ENCODE measurements at regions not wholly inside any gene's neighbourhood (a gene's known extent, or its start where the extent isn't known, plus 50 kb on each side); places are given as distances from the start of the nearest gene placed in this dataset.

- H3K27ac ChIP-seq, result no peak overlapping the region
- no peaks in the 10 kb centered on the region for H3K9me3 ChIP-seq
- H3K4me3 ChIP-seq, result no peak overlapping the region
- TF ChIP-seq POLR2AphosphoS5 (IDR thresholded peaks at IDR 0.05) (no peak), POLR2A (IDR thresholded peaks at IDR 0.05) (no peak), EP300 (IDR thresholded peaks at IDR 0.05; ENCODE audit: low read depth) (no peak)
- TF ChIP-seq, protein P1, sequence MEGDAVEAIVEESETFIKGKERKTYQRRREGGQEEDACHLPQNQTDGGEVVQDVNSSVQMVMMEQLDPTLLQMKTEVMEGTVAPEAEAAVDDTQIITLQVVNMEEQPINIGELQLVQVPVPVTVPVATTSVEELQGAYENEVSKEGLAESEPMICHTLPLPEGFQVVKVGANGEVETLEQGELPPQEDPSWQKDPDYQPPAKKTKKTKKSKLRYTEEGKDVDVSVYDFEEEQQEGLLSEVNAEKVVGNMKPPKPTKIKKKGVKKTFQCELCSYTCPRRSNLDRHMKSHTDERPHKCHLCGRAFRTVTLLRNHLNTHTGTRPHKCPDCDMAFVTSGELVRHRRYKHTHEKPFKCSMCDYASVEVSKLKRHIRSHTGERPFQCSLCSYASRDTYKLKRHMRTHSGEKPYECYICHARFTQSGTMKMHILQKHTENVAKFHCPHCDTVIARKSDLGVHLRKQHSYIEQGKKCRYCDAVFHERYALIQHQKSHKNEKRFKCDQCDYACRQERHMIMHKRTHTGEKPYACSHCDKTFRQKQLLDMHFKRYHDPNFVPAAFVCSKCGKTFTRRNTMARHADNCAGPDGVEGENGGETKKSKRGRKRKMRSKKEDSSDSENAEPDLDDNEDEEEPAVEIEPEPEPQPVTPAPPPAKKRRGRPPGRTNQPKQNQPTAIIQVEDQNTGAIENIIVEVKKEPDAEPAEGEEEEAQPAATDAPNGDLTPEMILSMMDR (IDR thresholded peaks at IDR 0.05), result no peak
- H3K27me3 ChIP-seq, result no peaks in the 10 kb centered on the region
- DNase-seq, result no peak
- intact Hi-C loops (cut with DNase I; ENCODE audit: low total_unique reads), result no loop called here
- in situ Hi-C loops (cut with MboI; ENCODE audit: low pct_ligation_motif_present in 1 of 4, low pct_unique_long_range_greater_than_20kb in 1 of 4, low sequenced_read_pairs in 3 of 4), result no loop called here
- H3K36me3 ChIP-seq, result no peaks in the 10 kb centered on the region
- WGBS, 2 donors (ENCODE audit: low coverage in 1 of 2), result 25 to 48% methylated on average over 2 of the region's 2 CpGs
- H3K4me1 ChIP-seq, result no peaks in the 10 kb centered on the region
These were observed 346.6 kb upstream of the SALL1 start for GRCh38 chr16:51497541-51498211.

- Histone ChIP-seq H3K4me3 (no peak overlapping the region), H3K4me1 (no peaks in the 10 kb centered on the region), H3K27me3 (no peaks in the 10 kb centered on the region), H3K36me3 (no peaks in the 10 kb centered on the region), H3K9me3 (no peaks in the 10 kb centered on the region), H3K27ac (no peak overlapping the region)
- in situ Hi-C loops (cut with MboI; ENCODE audit: low pct_ligation_motif_present in 1 of 4, low pct_unique_long_range_greater_than_20kb in 1 of 4, low sequenced_read_pairs in 3 of 4), result no loop called here
- 40 to 63% methylated on average over 2 to 6 of the region's 6 CpGs for WGBS, 2 donors (ENCODE audit: low coverage in 1 of 2)
- no peak for DNase-seq
- no peak for TF ChIP-seq POLR2A (IDR thresholded peaks at IDR 0.05)
- no peak for TF ChIP-seq EP300 (IDR thresholded peaks at IDR 0.05; ENCODE audit: low read depth)
- TF ChIP-seq POLR2AphosphoS5 (IDR thresholded peaks at IDR 0.05), result no peak
- TF ChIP-seq, protein P1 (IDR thresholded peaks at IDR 0.05), result no peak
- intact Hi-C loops (cut with DNase I; ENCODE audit: low total_unique reads), result no loop called here
These were observed 339.8 kb upstream of the SALL1 start for GRCh38 chr16:51490866-51491265.

DNA sequence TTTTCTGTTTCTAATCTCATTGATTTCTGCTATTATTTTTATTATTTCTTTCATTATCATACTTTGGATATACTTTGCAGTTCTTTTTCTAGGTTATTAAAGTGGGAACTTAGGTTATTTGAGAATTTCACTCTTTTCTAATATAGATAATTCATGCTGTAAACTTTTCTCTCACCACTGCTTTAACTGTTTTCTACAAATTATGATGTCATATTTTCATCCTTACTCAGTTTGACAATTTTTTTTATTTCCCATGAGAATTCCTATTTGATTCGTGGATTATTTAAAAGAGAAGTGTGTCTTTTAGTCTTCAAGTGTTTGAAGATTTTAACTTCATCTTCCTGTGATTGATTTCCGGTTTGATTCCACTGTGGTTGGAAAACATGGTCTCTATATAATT, 336.8 kb upstream of the SALL1 start:
- WGBS, 2 donors (ENCODE audit: low coverage in 1 of 2), result 74 to 86% methylated on average over 2 of the region's 2 CpGs
- intact Hi-C loops (cut with DNase I; ENCODE audit: low total_unique reads), result no loop called here
- in situ Hi-C loops (cut with MboI; ENCODE audit: low pct_ligation_motif_present in 1 of 4, low pct_unique_long_range_greater_than_20kb in 1 of 4, low sequenced_read_pairs in 3 of 4), result no loop called here
- Histone ChIP-seq H3K4me1 (no peaks in the 10 kb centered on the region), H3K36me3 (no peaks in the 10 kb centered on the region), H3K9me3 (no peaks in the 10 kb centered on the region), H3K27ac (no peak overlapping the region), H3K27me3 (no peaks in the 10 kb centered on the region), H3K4me3 (no peak overlapping the region)
- no peak for DNase-seq
- TF ChIP-seq, protein P1 (IDR thresholded peaks at IDR 0.05), result no peak
- TF ChIP-seq EP300 (IDR thresholded peaks at IDR 0.05; ENCODE audit: low read depth) (no peak), POLR2AphosphoS5 (IDR thresholded peaks at IDR 0.05) (no peak), POLR2A (IDR thresholded peaks at IDR 0.05) (no peak)

DNA sequence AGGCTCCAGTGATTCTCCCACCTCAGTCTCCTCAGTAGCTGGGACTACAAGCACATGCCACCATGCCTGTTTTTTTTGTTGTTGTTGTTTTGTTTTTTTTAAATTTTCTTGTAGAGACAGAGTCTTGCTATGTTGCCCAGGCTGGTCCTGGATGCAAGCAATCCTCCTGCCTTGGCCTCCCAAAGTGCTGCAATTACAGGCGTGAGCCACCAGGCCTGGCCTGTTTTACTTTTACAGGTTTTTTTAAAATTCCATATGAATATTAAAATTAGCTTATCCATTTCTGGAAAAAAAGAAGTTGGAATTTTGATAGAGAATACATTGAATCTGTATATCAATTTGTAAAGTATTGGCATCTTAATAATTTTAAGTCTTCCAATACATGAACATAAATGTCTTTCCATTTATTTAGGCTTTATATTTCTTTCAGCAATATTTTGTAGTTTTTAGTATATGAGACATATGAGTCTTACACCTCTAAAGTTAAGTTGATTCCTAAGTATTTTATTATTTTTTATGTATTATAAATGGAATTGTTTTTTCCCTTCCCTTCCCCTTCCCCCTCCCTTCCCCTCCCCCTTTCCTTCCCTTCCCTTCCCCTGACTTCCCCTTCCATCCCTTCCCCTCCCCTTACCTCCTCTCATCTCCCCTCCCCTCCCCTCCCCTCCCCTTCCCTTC, 323.5 kb upstream of the SALL1 start:
- DNase-seq, result no peak
- H3K4me1 ChIP-seq, result no peaks in the 10 kb centered on the region
- H3K27me3 ChIP-seq, result no peaks in the 10 kb centered on the region
- H3K4me3 ChIP-seq, result no peak overlapping the region
- no peaks in the 10 kb centered on the region for H3K36me3 ChIP-seq
- H3K27ac ChIP-seq, result no peak overlapping the region
- H3K9me3 ChIP-seq, result no peaks in the 10 kb centered on the region
- in situ Hi-C loops (cut with MboI; ENCODE audit: low pct_ligation_motif_present in 1 of 4, low pct_unique_long_range_greater_than_20kb in 1 of 4, low sequenced_read_pairs in 3 of 4) (loop anchor here in 1 of 4 donors (25.0 kb wide), 1 partner anchor 112 kb away; no protein-coding TSS in a partner anchor), intact Hi-C loops (cut with DNase I; ENCODE audit: low total_unique reads) (no loop called here)
- 81 to 86% methylated on average over 1 of the region's 1 CpG for WGBS, 2 donors (ENCODE audit: low coverage in 1 of 2)
- no peak for TF ChIP-seq EP300 (IDR thresholded peaks at IDR 0.05; ENCODE audit: low read depth)
- TF ChIP-seq POLR2A (IDR thresholded peaks at IDR 0.05), result no peak
- TF ChIP-seq, protein P1 (IDR thresholded peaks at IDR 0.05), result no peak
- no peak for TF ChIP-seq POLR2AphosphoS5 (IDR thresholded peaks at IDR 0.05)

Measured in transverse colon (tissue), 4 donors.